ENCODE measurements at regions not wholly inside any gene's neighbourhood (a gene's known extent, or its start where the extent isn't known, plus 50 kb on each side); places are given as distances from the start of the nearest gene placed in this dataset.

GRCh38 chr13:67632590-67632989, 402.5 kb upstream of the PCDH9 start:
- DNase-seq = no peak

GRCh38 chr13:67630640-67631039, 400.5 kb upstream of the PCDH9 start:
- no peak for DNase-seq

- no peak for DNase-seq
These were observed 393.5 kb upstream of the PCDH9 start for GRCh38 chr13:67623630-67624029.

GRCh38 chr13:67620665-67621064, 390.5 kb upstream of the PCDH9 start:
- no peak for DNase-seq

- no peak for DNase-seq
These were observed 389.9 kb upstream of the PCDH9 start for GRCh38 chr13:67619995-67620380.

GRCh38 chr13:67619351-67619994, 389.3 kb upstream of the PCDH9 start:
- DNase-seq = no peak

- no peak for DNase-seq
These were observed 384.4 kb upstream of the PCDH9 start for GRCh38 chr13:67614579-67614978.

- no peak for DNase-seq
These were observed 383.9 kb upstream of the PCDH9 start for GRCh38 chr13:67614013-67614412.

GRCh38 chr13:67588607-67589006, 358.5 kb upstream of the PCDH9 start:
- no peak for DNase-seq

GRCh38 chr13:67577361-67577760, 347.2 kb upstream of the PCDH9 start:
- no peak for DNase-seq

GRCh38 chr13:67574320-67575233, 344.4 kb upstream of the PCDH9 start:
- peak; percentile 45 for DNase-seq

- DNase-seq = no peak
These were observed 338.1 kb upstream of the PCDH9 start for GRCh38 chr13:67568205-67568604.

GRCh38 chr13:67557642-67558241, 327.6 kb upstream of the PCDH9 start:
- DNase-seq = no peak

- DNase-seq = no peak
These were observed 327.0 kb upstream of the PCDH9 start for GRCh38 chr13:67557118-67557517.

GRCh38 chr13:67554746-67555452, 324.8 kb upstream of the PCDH9 start:
- DNase-seq = no peak

- no peak for DNase-seq
These were observed 324.1 kb upstream of the PCDH9 start for GRCh38 chr13:67554286-67554685.

GRCh38 chr13:67549331-67549730, 319.2 kb upstream of the PCDH9 start:
- DNase-seq = no peak

GRCh38 chr13:67538906-67539305, 308.8 kb upstream of the PCDH9 start:
- no peak for DNase-seq

GRCh38 chr13:67520886-67521285, 290.8 kb upstream of the PCDH9 start:
- no peak for DNase-seq

- no peak for DNase-seq
These were observed 289.2 kb upstream of the PCDH9 start for GRCh38 chr13:67519356-67519755.

GRCh38 chr13:67518785-67519184, 288.6 kb upstream of the PCDH9 start:
- DNase-seq = no peak

GRCh38 chr13:67515895-67516294, 285.8 kb upstream of the PCDH9 start:
- no peak for DNase-seq

- no peak for DNase-seq
These were observed 278.9 kb upstream of the PCDH9 start for GRCh38 chr13:67509018-67509417.

All from right hindlimb (tissue), 1 donor.